ENCODE measurements at regions not wholly inside any gene's neighbourhood (a gene's known extent, or its start where the extent isn't known, plus 50 kb on each side); places are given as distances from the start of the nearest gene placed in this dataset.

GRCh38 chr6:121760745-121761144 is 325.3 kb downstream of the GJA1 start:
- DNase-seq: no peak
- Mint-ChIP-seq H3K4me1 (no peaks in the 10 kb centered on the region), H3K27me3 (ENCODE audit: low read depth, poor library complexity) (no peaks in the 10 kb centered on the region), H3K9me3 (peaks cover 22% of the 10 kb centered on the region), H3K27ac (no peak overlapping the region), H3K4me3 (no peak overlapping the region), H3K36me3 (ENCODE audit: low read depth) (peaks cover 9% of the 10 kb centered on the region)
- TF ChIP-seq CTCF (IDR thresholded peaks at IDR 0.05): no peak

- no peak overlapping the region for H3K4me3 Mint-ChIP-seq
- peaks cover 17% of the 10 kb centered on the region for H3K9me3 Mint-ChIP-seq
- no peak overlapping the region for H3K27ac Mint-ChIP-seq
- no peak for DNase-seq
- H3K27me3 Mint-ChIP-seq (ENCODE audit: low read depth, poor library complexity): no peaks in the 10 kb centered on the region
- H3K4me1 Mint-ChIP-seq: no peaks in the 10 kb centered on the region
- H3K36me3 Mint-ChIP-seq (ENCODE audit: low read depth): peaks cover 9% of the 10 kb centered on the region
- TF ChIP-seq CTCF (IDR thresholded peaks at IDR 0.05): no peak
Observed at GRCh38 chr6:121764493-121764892, 329.0 kb downstream of the GJA1 start.

GRCh38 chr6:121765060-121765459 is 329.6 kb downstream of the GJA1 start:
- Mint-ChIP-seq H3K36me3 (ENCODE audit: low read depth) (peaks cover 9% of the 10 kb centered on the region), H3K27ac (no peak overlapping the region), H3K4me3 (no peak overlapping the region), H3K9me3 (peaks cover 17% of the 10 kb centered on the region), H3K4me1 (no peaks in the 10 kb centered on the region), H3K27me3 (ENCODE audit: low read depth, poor library complexity) (no peaks in the 10 kb centered on the region)
- TF ChIP-seq CTCF (IDR thresholded peaks at IDR 0.05): no peak
- DNase-seq: no peak

GRCh38 chr6:121767211-121767610 is 331.8 kb downstream of the GJA1 start:
- Mint-ChIP-seq H3K4me3 (no peak overlapping the region), H3K9me3 (peaks cover 4% of the 10 kb centered on the region), H3K4me1 (no peaks in the 10 kb centered on the region), H3K27ac (no peak overlapping the region), H3K36me3 (ENCODE audit: low read depth) (peaks cover under 1% of the 10 kb centered on the region), H3K27me3 (ENCODE audit: low read depth, poor library complexity) (no peaks in the 10 kb centered on the region)
- no peak for TF ChIP-seq CTCF (IDR thresholded peaks at IDR 0.05)
- no peak for DNase-seq

GRCh38 chr6:121770943-121771342 is 335.5 kb downstream of the GJA1 start:
- no peak overlapping the region for H3K4me3 Mint-ChIP-seq
- no peaks in the 10 kb centered on the region for H3K9me3 Mint-ChIP-seq
- peaks cover 26% of the 10 kb centered on the region for H3K4me1 Mint-ChIP-seq
- no peak overlapping the region for H3K27ac Mint-ChIP-seq
- no peaks in the 10 kb centered on the region for H3K36me3 Mint-ChIP-seq (ENCODE audit: low read depth)
- peaks cover 5% of the 10 kb centered on the region for H3K27me3 Mint-ChIP-seq (ENCODE audit: low read depth, poor library complexity)
- no peak for TF ChIP-seq CTCF (IDR thresholded peaks at IDR 0.05)
- DNase-seq: no peak

GRCh38 chr6:121771937-121772720 is 336.7 kb downstream of the GJA1 start:
- no peak for TF ChIP-seq CTCF (IDR thresholded peaks at IDR 0.05)
- Mint-ChIP-seq H3K9me3 (peaks cover 3% of the 10 kb centered on the region), H3K4me3 (no peak overlapping the region)

More at GRCh38 chr6:121771937-121772720, 336.7 kb downstream of the GJA1 start:
- DNase-seq: no peak
- Mint-ChIP-seq H3K27me3 (ENCODE audit: low read depth, poor library complexity) (peaks cover 5% of the 10 kb centered on the region), H3K4me1 (peaks cover 26% of the 10 kb centered on the region), H3K36me3 (ENCODE audit: low read depth) (no peaks in the 10 kb centered on the region), H3K27ac (no peak overlapping the region)

Data from nephron progenitor cell (in vitro differentiated cells).